HG02678 (cell line): ENCODE measurements at regions not wholly inside any gene's neighbourhood (a gene's known extent, or its start where the extent isn't known, plus 50 kb on each side); places are given as distances from the start of the nearest gene placed in this dataset.

Source experiments
- ATAC-seq: cut with Tn5 transposase; IDR thresholded peaks from one replicate; pipeline ENCODE4 v1.9.1; 2021; ENCODE audit warnings: mild to moderate bottlenecking, moderate library complexity; ENCODE audit not compliant: unreplicated experiment

GRCh38 chr4:20506827-20507226 is 193.4 kb upstream of the PACRGL start:
- no peak for ATAC-seq

- no peak for ATAC-seq
Measured at GRCh38 chr4:20509315-20509714, 190.9 kb upstream of the PACRGL start.

- no peak for ATAC-seq
Measured at GRCh38 chr4:20512033-20512792, 188.0 kb upstream of the PACRGL start.

- ATAC-seq = no peak
Measured at GRCh38 chr4:20512985-20513384, 187.3 kb upstream of the PACRGL start.

- no peak for ATAC-seq
Measured at GRCh38 chr4:20520901-20521300, 179.4 kb upstream of the PACRGL start.

- no peak for ATAC-seq
Measured at GRCh38 chr4:20528508-20528907, 171.8 kb upstream of the PACRGL start.

GRCh38 chr4:20529691-20530090 is 170.6 kb upstream of the PACRGL start:
- ATAC-seq = no peak

- ATAC-seq = no peak
Measured at GRCh38 chr4:20532116-20532790, 168.0 kb upstream of the PACRGL start.

- no peak for ATAC-seq
Measured at GRCh38 chr4:20532871-20533870, 167.1 kb upstream of the PACRGL start.

GRCh38 chr4:20538905-20539304 is 161.4 kb upstream of the PACRGL start:
- ATAC-seq = no peak

GRCh38 chr4:20543131-20543530 is 157.1 kb upstream of the PACRGL start:
- ATAC-seq = no peak

GRCh38 chr4:20544645-20545044 is 155.6 kb upstream of the PACRGL start:
- ATAC-seq = no peak

GRCh38 chr4:20552004-20552403 is 148.3 kb upstream of the PACRGL start:
- no peak for ATAC-seq

GRCh38 chr4:20554134-20554533 is 146.1 kb upstream of the PACRGL start:
- no peak for ATAC-seq

GRCh38 chr4:20565075-20565721 is 135.1 kb upstream of the PACRGL start:
- no peak for ATAC-seq

GRCh38 chr4:20570981-20571715 is 129.1 kb upstream of the PACRGL start:
- no peak for ATAC-seq

GRCh38 chr4:20572976-20573375 is 127.3 kb upstream of the PACRGL start:
- no peak for ATAC-seq

- no peak for ATAC-seq
Measured at GRCh38 chr4:20574986-20575385, 125.3 kb upstream of the PACRGL start.

- no peak for ATAC-seq
Measured at GRCh38 chr4:20575486-20575885, 124.8 kb upstream of the PACRGL start.

GRCh38 chr4:20576861-20577260 is 123.4 kb upstream of the PACRGL start:
- no peak for ATAC-seq
